ENCODE measurements at regions not wholly inside any gene's neighbourhood (a gene's known extent, or its start where the extent isn't known, plus 50 kb on each side); places are given as distances from the start of the nearest gene placed in this dataset.
"Not testable (repeated sequence)": the region's sequence is repeated elsewhere in the genome, so short reads cannot be mapped to it uniquely, and the experiment has no call there.

GRCh38 chr4:149045731-149046130 is 603.5 kb upstream of the NR3C2 start:
- H3K4me1 ChIP-seq (ENCODE audit: control insufficient read depth in 2 of 2, insufficient read depth in 2 of 2, low read length in 1 of 2), result no peaks in the 10 kb centered on the region
- WGBS, 2 donors, result 57 to 69% methylated on average over 3 of the region's 3 CpGs
- no peaks in the 10 kb centered on the region for H3K36me3 ChIP-seq (ENCODE audit: control insufficient read depth in 2 of 2, insufficient read depth in 2 of 2, low read length in 1 of 2)
- H3K27ac ChIP-seq (ENCODE audit: low read depth in 2 of 2, low read length in 1 of 2), result no peak overlapping the region
- no peaks in the 10 kb centered on the region for H3K9me3 ChIP-seq (ENCODE audit: control insufficient read depth in 2 of 2, insufficient read depth in 1 of 2, low read depth in 1 of 2, low read length in 1 of 2)
- no peak overlapping the region for H3K4me3 ChIP-seq (ENCODE audit: low read depth in 1 of 2, low read length in 2 of 2)
- no peaks in the 10 kb centered on the region for H3K27me3 ChIP-seq (ENCODE audit: control insufficient read depth in 1 of 2, insufficient read depth in 2 of 2, low read length in 2 of 2)

GRCh38 chr4:149039786-149040185 is 597.6 kb upstream of the NR3C2 start:
- H3K9me3 ChIP-seq (ENCODE audit: control insufficient read depth in 2 of 2, insufficient read depth in 1 of 2, low read depth in 1 of 2, low read length in 1 of 2); H3K27me3 ChIP-seq (ENCODE audit: control insufficient read depth in 1 of 2, insufficient read depth in 2 of 2, low read length in 2 of 2); H3K4me1 ChIP-seq (ENCODE audit: control insufficient read depth in 2 of 2, insufficient read depth in 2 of 2, low read length in 1 of 2); H3K4me3 ChIP-seq (ENCODE audit: low read depth in 1 of 2, low read length in 2 of 2); H3K27ac ChIP-seq (ENCODE audit: low read depth in 2 of 2, low read length in 1 of 2); H3K36me3 ChIP-seq (ENCODE audit: control insufficient read depth in 2 of 2, insufficient read depth in 2 of 2, low read length in 1 of 2): not testable (repeated sequence)
- WGBS, 2 donors, result 91% methylated on average over 2 of the region's 2 CpGs

GRCh38 chr4:149031399-149031798 is 589.2 kb upstream of the NR3C2 start:
- Histone ChIP-seq H3K27me3 (ENCODE audit: control insufficient read depth in 1 of 2, insufficient read depth in 2 of 2, low read length in 2 of 2) (no peaks in the 10 kb centered on the region), H3K36me3 (ENCODE audit: control insufficient read depth in 2 of 2, insufficient read depth in 2 of 2, low read length in 1 of 2) (no peaks in the 10 kb centered on the region), H3K4me1 (ENCODE audit: control insufficient read depth in 2 of 2, insufficient read depth in 2 of 2, low read length in 1 of 2) (no peaks in the 10 kb centered on the region), H3K9me3 (ENCODE audit: control insufficient read depth in 2 of 2, insufficient read depth in 1 of 2, low read depth in 1 of 2, low read length in 1 of 2) (no peaks in the 10 kb centered on the region), H3K27ac (ENCODE audit: low read depth in 2 of 2, low read length in 1 of 2) (no peak overlapping the region), H3K4me3 (ENCODE audit: low read depth in 1 of 2, low read length in 2 of 2) (no peak overlapping the region)

GRCh38 chr4:149029056-149029651 is 586.9 kb upstream of the NR3C2 start:
- WGBS, 2 donors, result 56% methylated on average over 4 of the region's 4 CpGs
- H3K36me3 ChIP-seq (ENCODE audit: control insufficient read depth in 2 of 2, insufficient read depth in 2 of 2, low read length in 1 of 2), result no peaks in the 10 kb centered on the region
- H3K9me3 ChIP-seq (ENCODE audit: control insufficient read depth in 2 of 2, insufficient read depth in 1 of 2, low read depth in 1 of 2, low read length in 1 of 2), result no peaks in the 10 kb centered on the region
- H3K4me1 ChIP-seq (ENCODE audit: control insufficient read depth in 2 of 2, insufficient read depth in 2 of 2, low read length in 1 of 2), result no peaks in the 10 kb centered on the region
- no peak overlapping the region for H3K4me3 ChIP-seq (ENCODE audit: low read depth in 1 of 2, low read length in 2 of 2)
- no peaks in the 10 kb centered on the region for H3K27me3 ChIP-seq (ENCODE audit: control insufficient read depth in 1 of 2, insufficient read depth in 2 of 2, low read length in 2 of 2)
- H3K27ac ChIP-seq (ENCODE audit: low read depth in 2 of 2, low read length in 1 of 2), result no peak overlapping the region

GRCh38 chr4:149026696-149027095 is 584.5 kb upstream of the NR3C2 start:
- WGBS, 2 donors, result 85 to 91% methylated on average over 2 of the region's 2 CpGs
- H3K9me3 ChIP-seq (ENCODE audit: control insufficient read depth in 2 of 2, insufficient read depth in 1 of 2, low read depth in 1 of 2, low read length in 1 of 2), result no peaks in the 10 kb centered on the region
- H3K27me3 ChIP-seq (ENCODE audit: control insufficient read depth in 1 of 2, insufficient read depth in 2 of 2, low read length in 2 of 2), result no peaks in the 10 kb centered on the region
- H3K4me1 ChIP-seq (ENCODE audit: control insufficient read depth in 2 of 2, insufficient read depth in 2 of 2, low read length in 1 of 2), result no peaks in the 10 kb centered on the region
- no peak overlapping the region for H3K27ac ChIP-seq (ENCODE audit: low read depth in 2 of 2, low read length in 1 of 2)
- no peaks in the 10 kb centered on the region for H3K36me3 ChIP-seq (ENCODE audit: control insufficient read depth in 2 of 2, insufficient read depth in 2 of 2, low read length in 1 of 2)
- H3K4me3 ChIP-seq (ENCODE audit: low read depth in 1 of 2, low read length in 2 of 2), result no peak overlapping the region

- WGBS, 2 donors, result 80 to 82% methylated on average over 6 of the region's 6 CpGs
- Histone ChIP-seq H3K27ac (ENCODE audit: low read depth in 2 of 2, low read length in 1 of 2) (no peak overlapping the region), H3K4me1 (ENCODE audit: control insufficient read depth in 2 of 2, insufficient read depth in 2 of 2, low read length in 1 of 2) (no peaks in the 10 kb centered on the region), H3K36me3 (ENCODE audit: control insufficient read depth in 2 of 2, insufficient read depth in 2 of 2, low read length in 1 of 2) (no peaks in the 10 kb centered on the region), H3K4me3 (ENCODE audit: low read depth in 1 of 2, low read length in 2 of 2) (no peak overlapping the region), H3K9me3 (ENCODE audit: control insufficient read depth in 2 of 2, insufficient read depth in 1 of 2, low read depth in 1 of 2, low read length in 1 of 2) (no peaks in the 10 kb centered on the region), H3K27me3 (ENCODE audit: control insufficient read depth in 1 of 2, insufficient read depth in 2 of 2, low read length in 2 of 2) (no peaks in the 10 kb centered on the region)
These were observed 575.0 kb upstream of the NR3C2 start for GRCh38 chr4:149017002-149017734.

- Histone ChIP-seq H3K27ac (ENCODE audit: low read depth in 2 of 2, low read length in 1 of 2) (no peak overlapping the region), H3K4me1 (ENCODE audit: control insufficient read depth in 2 of 2, insufficient read depth in 2 of 2, low read length in 1 of 2) (no peaks in the 10 kb centered on the region), H3K4me3 (ENCODE audit: low read depth in 1 of 2, low read length in 2 of 2) (no peak overlapping the region), H3K36me3 (ENCODE audit: control insufficient read depth in 2 of 2, insufficient read depth in 2 of 2, low read length in 1 of 2) (no peaks in the 10 kb centered on the region), H3K9me3 (ENCODE audit: control insufficient read depth in 2 of 2, insufficient read depth in 1 of 2, low read depth in 1 of 2, low read length in 1 of 2) (peaks cover 2% of the 10 kb centered on the region in 2 donors), H3K27me3 (ENCODE audit: control insufficient read depth in 1 of 2, insufficient read depth in 2 of 2, low read length in 2 of 2) (no peaks in the 10 kb centered on the region)
- WGBS, 2 donors, result 86 to 88% methylated on average over 2 of the region's 2 CpGs
These were observed 567.0 kb upstream of the NR3C2 start for GRCh38 chr4:149009223-149009622.

- no peak overlapping the region for H3K27ac ChIP-seq (ENCODE audit: low read depth in 2 of 2, low read length in 1 of 2)
- H3K9me3 ChIP-seq (ENCODE audit: control insufficient read depth in 2 of 2, insufficient read depth in 1 of 2, low read depth in 1 of 2, low read length in 1 of 2), result peaks cover 2% of the 10 kb centered on the region in 2 donors
- no peaks in the 10 kb centered on the region for H3K4me1 ChIP-seq (ENCODE audit: control insufficient read depth in 2 of 2, insufficient read depth in 2 of 2, low read length in 1 of 2)
- 81 to 84% methylated on average over 3 of the region's 3 CpGs for WGBS, 2 donors
- H3K36me3 ChIP-seq (ENCODE audit: control insufficient read depth in 2 of 2, insufficient read depth in 2 of 2, low read length in 1 of 2), result no peaks in the 10 kb centered on the region
- no peaks in the 10 kb centered on the region for H3K27me3 ChIP-seq (ENCODE audit: control insufficient read depth in 1 of 2, insufficient read depth in 2 of 2, low read length in 2 of 2)
- no peak overlapping the region for H3K4me3 ChIP-seq (ENCODE audit: low read depth in 1 of 2, low read length in 2 of 2)
These were observed 566.3 kb upstream of the NR3C2 start for GRCh38 chr4:149008415-149009025.

- 95 to 97% methylated on average over 3 of the region's 3 CpGs for WGBS, 2 donors
- Histone ChIP-seq H3K36me3 (ENCODE audit: control insufficient read depth in 2 of 2, insufficient read depth in 2 of 2, low read length in 1 of 2) (no peaks in the 10 kb centered on the region), H3K27ac (ENCODE audit: low read depth in 2 of 2, low read length in 1 of 2) (no peak overlapping the region), H3K27me3 (ENCODE audit: control insufficient read depth in 1 of 2, insufficient read depth in 2 of 2, low read length in 2 of 2) (no peaks in the 10 kb centered on the region), H3K4me1 (ENCODE audit: control insufficient read depth in 2 of 2, insufficient read depth in 2 of 2, low read length in 1 of 2) (no peaks in the 10 kb centered on the region), H3K9me3 (ENCODE audit: control insufficient read depth in 2 of 2, insufficient read depth in 1 of 2, low read depth in 1 of 2, low read length in 1 of 2) (no peaks in the 10 kb centered on the region), H3K4me3 (ENCODE audit: low read depth in 1 of 2, low read length in 2 of 2) (no peak overlapping the region)
These were observed 563.0 kb upstream of the NR3C2 start for GRCh38 chr4:149005191-149005590.

GRCh38 chr4:148999924-149000323 is 557.7 kb upstream of the NR3C2 start:
- no peak overlapping the region for H3K4me3 ChIP-seq (ENCODE audit: low read depth in 1 of 2, low read length in 2 of 2)

More at GRCh38 chr4:148999924-149000323, 557.7 kb upstream of the NR3C2 start:
- no peaks in the 10 kb centered on the region for H3K9me3 ChIP-seq (ENCODE audit: control insufficient read depth in 2 of 2, insufficient read depth in 1 of 2, low read depth in 1 of 2, low read length in 1 of 2)
- H3K4me1 ChIP-seq (ENCODE audit: control insufficient read depth in 2 of 2, insufficient read depth in 2 of 2, low read length in 1 of 2), result no peaks in the 10 kb centered on the region
- no peak overlapping the region for H3K27ac ChIP-seq (ENCODE audit: low read depth in 2 of 2, low read length in 1 of 2)
- no peaks in the 10 kb centered on the region for H3K27me3 ChIP-seq (ENCODE audit: control insufficient read depth in 1 of 2, insufficient read depth in 2 of 2, low read length in 2 of 2)
- H3K36me3 ChIP-seq (ENCODE audit: control insufficient read depth in 2 of 2, insufficient read depth in 2 of 2, low read length in 1 of 2), result no peaks in the 10 kb centered on the region
